GM18870 (cell line): ENCODE measurements at regions not wholly inside any gene's neighbourhood (a gene's known extent, or its start where the extent isn't known, plus 50 kb on each side); places are given as distances from the start of the nearest gene placed in this dataset.

Experiments
- ATAC-seq: cut with Tn5 transposase; IDR thresholded peaks from one replicate; pipeline ENCODE4 v1.9.1; 2021; ENCODE audit warnings: moderate library complexity; ENCODE audit not compliant: unreplicated experiment

DNA sequence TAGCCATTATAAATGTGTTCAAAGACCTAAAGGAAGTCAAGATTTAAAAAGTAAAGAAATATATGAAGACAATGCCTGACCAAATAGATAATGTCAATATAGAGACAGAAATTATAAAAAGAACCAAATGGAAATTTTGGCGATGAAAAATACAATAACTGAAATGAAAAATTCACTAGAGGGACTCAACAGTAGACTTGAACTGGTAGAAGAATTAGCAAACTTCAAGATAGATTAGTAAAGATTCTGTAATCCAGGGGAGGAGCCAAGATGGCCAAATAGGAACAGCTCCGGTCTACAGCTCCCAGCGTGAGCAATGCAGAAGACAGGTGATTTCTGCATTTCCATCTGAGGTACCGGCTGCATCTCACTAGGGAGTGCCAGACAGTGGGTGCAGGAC is 433.2 kb downstream of the HINT1 start:
- no peak for ATAC-seq

DNA sequence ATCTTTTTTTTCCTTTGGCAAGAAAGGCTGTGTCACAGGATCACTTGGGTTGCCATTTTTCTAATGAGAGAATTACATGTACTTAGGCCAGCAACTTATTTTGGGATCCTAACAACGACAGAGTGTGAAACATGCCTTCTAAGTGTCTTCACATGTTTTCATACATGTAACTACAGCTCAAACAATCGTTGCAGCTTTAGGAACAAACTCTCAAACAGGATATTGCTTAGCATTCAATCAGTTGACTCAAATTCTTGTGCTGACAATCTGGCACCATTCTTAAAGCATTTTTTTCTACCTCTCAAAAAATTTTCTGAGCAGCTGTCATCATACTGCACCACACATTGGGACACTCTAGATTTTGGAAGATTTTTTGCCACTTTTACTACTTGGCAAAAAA is 435.5 kb downstream of the HINT1 start:
- ATAC-seq = no peak

DNA sequence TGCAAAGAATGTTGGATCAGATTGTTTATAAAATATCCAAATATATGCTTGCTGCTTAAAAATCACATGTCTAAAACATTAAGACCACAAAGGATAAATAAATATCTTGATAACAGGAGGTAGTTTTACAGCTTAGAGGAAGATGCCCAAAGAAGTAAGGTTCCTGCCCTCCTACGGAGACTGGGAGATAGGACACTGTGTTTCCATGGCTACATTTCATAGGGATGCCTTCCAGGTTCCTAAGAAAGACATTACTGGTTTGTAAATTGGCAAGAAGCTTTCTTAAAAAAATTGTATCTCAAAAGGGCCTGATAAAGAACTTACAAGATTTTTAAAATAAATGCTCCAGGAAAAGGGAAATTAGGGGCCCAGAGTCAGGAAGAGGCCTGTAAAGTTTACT is 437.2 kb downstream of the HINT1 start:
- ATAC-seq = no peak

DNA sequence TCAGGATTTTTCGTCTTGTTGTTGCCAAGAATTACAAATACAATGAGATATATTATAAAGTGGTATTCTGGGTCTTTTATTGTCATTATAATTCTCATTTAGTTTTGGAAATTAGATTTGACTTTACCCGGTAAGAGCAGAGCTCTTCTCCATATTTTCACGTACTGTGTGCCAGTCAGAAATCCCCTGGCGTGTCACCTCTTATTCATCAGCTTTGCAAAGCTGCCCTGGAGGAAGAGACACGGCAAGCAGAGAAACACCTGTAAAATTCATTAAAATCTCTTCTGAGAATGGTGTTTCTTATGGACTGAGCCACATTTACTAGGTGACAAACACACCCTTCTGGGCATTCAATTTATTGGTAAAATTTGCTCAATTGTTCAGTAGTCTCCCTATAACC is 440.4 kb downstream of the HINT1 start:
- no peak for ATAC-seq

DNA sequence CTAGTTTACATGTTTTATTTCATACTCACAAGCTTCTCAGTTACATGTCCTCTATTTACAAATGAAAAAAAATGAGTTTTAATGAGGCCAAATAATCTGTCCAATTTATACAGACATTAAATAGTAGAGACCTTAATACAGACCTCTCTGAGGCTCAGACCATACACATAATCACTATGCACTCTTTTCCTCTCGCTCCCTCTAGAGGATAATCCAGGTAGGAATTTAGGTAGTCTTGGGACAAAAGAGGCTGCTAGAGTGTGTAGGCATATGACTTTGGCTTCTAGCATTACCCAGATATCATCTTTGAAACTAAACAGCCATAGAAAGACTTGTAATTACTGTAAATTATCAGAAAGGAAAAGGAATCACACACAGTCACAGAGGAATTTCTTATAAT is 444.7 kb downstream of the HINT1 start:
- no peak for ATAC-seq

DNA sequence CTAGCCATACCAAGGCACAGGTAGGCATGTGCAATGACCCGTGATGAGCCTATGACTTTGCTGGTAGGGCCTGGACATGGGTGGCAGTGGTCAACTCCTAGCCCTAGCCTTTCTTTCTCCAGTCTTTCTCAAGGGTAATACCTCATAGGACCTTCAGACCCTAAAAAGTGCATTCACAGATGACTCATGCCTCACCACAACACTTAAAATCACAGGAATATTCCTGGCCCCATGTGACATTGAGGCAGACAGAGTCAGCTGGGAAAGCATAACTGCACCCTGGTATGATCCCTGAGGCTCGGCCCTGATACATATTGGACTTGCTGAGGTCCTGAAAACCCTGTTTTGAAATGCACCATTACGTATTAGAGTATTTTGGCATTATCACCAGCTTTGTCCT is 449.5 kb downstream of the HINT1 start:
- ATAC-seq = no peak

DNA sequence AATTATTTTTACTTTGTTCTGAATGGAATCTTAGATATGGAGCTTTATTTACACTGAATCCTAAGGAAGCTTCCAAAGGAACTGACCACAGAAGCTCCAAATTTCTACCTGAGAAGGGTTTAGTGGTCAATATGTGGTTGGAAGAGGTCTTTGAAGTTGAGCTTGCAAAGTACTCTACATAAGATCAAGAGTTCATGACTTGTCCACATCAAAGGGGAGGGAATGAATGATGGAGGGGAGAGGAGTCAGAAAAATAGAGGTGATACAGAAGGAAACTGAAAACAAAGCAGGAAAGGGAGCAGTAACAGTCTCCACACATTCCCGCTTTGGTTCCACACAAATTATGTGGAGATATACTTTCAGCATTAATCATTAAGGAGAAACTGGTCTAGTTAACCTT is 450.9 kb downstream of the HINT1 start:
- no peak for ATAC-seq

DNA sequence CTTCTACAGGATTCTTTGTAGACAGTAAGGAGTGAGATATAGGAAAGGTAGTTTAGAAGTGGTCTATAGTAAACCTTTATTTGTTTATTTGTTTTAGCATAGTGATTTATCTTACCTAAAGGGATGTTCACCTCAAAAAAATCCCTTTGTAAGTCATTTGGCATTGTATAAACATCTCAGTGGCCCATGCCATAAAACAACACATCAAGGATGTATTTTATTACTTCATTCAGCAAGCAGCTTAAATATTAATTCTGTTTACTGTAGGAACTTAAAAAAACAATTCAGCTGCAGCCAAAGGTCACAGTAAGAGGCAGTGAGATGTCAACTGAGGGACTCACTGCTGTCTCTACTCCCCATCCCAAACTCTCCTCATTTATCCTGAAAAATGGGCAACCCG is 452.7 kb downstream of the HINT1 start:
- no peak for ATAC-seq

DNA sequence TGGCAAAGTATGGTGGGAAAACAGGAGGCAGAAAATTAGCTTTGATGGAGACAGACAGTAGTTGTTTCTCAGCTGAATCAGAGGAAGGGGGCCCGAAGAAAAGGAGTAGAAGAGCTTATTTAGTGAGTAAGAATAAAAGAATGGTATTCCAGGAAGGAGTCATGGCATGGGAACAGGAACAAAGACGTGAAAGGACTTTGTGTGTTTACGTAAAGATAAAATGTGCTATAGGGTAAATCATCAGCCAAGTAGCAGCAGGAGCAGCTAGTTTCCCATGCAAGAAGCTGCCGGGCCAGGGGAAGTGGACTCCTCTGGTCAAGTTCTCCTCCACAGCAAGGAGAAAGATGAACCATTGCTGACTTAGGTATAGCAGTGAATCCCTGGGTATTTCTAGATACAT is 454.5 kb downstream of the HINT1 start:
- no peak for ATAC-seq

DNA sequence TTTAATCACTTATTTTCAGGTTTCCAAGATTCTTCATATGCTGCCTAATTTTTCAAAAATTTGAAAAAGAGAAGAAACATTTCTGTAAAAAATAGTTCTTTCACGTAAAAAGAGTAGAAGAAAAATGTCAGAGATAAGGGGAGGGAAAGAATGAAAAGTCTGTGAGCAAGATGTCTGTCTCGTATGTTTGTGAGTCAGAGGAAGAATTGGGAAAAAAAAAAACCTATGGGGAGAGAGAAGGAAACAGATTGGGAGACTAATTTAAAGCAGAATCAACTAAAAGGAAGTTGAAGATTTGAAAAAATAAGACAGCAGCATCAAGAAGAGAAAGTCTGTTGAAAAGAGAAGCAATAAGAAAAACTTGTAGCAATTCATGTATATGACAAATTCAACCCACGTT is 456.3 kb downstream of the HINT1 start:
- ATAC-seq = no peak

DNA sequence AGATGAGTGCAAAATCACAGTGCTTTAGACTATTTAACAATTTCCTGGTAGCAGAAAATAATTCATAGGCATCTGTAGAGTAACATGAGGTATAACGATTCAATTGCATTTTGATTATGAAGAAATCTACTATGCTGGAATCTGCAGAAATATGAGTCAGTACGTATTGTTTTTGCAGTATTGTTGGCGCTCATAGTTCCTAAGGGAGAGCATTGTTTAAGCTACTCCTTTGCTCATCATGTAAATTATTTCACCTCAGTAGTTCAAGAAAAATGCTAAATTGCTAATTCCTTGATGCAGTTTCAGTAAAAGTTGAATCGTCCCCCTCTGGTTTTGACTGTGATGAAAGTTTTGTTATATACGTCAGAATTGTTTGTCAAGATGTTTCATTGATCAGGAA is 458.4 kb downstream of the HINT1 start:
- ATAC-seq = no peak

DNA sequence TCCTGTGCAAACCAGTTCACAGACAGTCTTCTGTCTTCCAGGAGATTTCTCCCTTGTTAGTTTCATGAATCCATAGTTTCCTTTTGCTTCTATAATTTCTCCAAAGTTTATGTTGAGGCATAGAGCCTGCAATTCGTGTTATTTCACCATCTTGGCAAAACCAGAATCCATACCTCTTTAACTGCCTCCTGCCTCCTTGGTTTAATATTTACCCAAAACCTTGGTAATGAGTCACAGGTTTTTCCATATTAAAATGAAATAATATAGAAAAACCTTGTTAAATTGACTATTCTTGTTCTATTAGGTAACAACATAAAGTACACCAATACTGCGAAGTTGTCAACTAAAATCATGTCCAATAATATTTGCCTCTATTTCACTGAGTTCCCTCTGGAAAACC is 459.7 kb downstream of the HINT1 start:
- ATAC-seq = no peak

DNA sequence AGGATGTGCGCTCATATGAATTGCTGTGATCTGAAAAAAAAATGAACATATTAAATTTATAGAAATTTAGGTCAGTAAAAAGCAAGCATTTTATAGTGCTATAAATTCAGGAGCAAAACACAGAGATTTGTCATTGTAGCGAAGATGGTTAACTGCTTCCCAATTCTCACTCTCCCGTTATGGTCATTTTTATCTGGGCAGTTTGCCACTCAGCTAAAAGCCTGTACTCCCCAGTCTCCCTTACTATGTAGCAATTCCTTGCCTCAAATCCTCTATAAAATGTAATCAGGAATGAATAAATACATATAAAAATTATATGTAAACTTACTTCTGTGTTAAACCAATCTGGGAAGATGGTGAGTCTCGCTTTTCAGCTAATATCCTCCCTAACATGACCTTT is 471.5 kb downstream of the HINT1 start:
- ATAC-seq = no peak

DNA sequence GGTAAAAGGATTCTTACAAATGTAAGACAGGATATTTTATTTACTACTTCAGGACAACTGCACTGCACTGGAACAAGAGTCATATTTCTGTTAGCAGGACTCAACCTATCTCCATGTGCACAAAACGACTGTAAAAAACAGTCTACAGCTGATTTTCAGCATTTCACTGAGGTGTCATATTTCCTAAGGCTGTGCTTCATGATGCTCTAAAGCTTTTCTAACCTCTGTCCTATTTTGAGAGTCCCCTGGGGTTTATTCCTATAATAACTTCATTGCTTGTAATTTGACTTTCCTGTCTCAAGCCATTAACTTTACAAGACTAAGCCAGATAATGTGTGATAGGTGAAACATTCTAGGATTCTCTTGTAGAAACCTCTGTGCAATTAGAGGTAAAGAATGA is 472.3 kb downstream of the HINT1 start:
- no peak for ATAC-seq

DNA sequence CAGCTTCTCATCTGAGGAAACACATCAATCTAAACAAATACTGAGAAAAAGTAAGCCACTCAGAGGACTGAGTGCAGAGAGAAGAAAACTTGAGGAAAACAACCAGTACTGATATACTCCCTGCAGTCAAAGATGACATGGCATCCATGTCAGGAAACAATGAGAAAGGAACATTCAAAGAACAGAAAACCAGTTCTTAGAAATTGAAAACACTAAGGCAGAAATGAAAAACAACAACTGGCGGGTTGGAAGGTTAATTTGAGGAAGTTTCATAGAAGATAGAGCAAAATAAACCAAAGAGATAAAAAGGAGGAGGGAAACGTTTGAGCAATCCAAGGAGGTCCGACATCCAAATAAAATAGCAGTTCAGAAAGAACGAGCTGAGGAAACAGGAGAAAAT is 475.2 kb downstream of the HINT1 start:
- no peak for ATAC-seq

DNA sequence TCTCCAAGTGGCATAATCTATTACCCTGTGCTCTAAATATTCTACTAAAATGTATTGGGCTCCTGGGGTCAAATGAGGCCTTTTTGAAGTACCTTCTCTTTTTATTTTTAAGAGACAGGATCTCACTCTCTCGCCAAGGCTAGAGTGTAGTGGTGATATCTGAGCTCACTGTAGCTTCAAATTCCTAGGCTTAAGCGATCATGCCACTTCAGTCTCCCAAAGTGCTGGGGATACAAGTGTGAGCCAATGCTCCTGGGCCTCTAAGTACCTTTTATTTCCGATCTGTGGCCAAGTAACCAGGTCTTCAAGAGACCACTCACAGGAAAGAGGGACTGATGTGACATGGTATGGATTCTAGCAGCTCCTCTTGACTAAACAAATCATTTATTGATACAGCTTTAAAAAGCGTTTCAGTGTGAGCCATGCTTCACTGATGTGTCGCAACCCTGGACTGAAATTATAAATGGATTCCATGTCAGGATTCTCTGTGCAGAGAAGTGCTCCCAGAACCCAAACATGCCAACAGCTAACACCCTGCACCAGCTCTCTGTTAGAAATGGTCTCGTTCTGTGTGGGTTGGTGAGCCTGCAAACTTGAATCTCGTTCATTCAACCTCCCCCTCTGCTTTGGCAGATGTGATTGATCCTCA is 477.8 kb downstream of the HINT1 start:
- no peak for ATAC-seq

DNA sequence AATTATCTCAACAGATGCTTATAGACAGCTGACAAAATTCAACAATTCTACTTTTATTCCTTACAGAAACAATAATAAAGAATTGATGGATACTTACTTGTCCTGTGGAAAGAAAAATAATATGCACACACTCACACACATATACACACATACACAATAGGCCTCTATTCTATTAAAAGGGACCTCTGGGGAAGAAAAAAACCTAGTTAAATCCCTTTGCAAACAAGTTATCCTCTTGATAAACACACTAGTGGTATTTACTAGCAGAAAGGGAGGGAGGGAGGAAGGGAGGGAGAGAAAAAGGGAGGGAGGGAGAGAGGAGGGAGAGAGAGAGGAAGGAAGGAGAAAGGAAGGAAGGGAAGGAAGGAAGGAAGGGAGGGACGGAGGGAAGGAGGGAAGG is 486.4 kb downstream of the HINT1 start:
- no peak for ATAC-seq

DNA sequence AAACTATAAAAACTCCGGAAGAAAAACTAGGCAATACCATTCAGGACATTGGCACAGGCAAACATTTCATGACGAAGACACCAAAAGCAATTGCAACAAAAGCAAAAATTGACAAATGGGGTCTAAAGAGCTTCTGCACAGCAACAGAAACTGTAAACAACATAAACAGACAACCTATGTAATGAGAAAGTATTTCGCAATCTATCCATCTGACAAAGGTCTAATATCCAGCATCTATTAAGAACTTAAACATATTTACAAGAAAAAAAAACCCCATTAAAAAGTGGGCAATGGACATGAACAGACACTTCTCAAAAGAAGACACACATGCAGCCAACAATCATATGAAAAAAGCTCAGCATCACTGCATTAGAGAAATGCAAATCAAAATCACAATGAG is 498.6 kb downstream of the HINT1 start:
- no peak for ATAC-seq

DNA sequence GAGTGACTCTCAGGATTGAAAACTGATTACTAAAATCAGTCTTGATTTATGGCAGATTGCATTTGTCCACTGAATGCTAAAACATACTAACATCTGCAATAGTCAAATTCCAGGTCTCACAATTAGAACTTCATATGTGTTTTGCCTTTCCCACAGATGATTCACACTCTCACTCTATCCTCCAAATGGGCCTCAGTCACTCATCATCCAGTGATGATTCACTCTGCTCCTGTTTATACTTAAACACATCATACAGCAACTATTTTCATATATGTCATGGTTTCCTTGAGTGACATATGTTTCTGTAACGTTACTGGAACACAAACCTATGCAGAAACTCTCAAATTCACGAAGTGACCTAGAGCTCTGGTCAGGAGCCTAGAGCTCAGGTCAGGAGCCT is 512.9 kb downstream of the HINT1 start:
- no peak for ATAC-seq

DNA sequence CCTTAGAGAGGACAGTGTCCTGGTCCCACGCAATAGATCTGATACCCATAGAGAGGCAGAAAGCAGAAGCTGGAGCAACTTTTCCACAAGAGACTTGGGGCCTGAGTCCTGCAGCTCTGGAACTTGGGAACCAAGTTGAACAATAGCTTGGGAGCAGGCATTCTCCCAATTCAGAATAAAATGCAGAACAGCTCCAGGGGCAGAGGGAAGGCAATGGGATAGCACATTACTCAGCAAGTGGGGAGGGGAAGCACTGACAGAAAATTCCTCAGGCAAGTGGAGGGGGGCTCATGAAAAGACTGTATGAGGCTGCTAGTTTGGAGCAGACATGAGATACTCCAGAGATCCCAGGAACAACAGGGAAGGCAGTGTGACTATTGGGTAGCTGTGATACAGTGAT is 513.6 kb downstream of the HINT1 start:
- no peak for ATAC-seq

DNA sequence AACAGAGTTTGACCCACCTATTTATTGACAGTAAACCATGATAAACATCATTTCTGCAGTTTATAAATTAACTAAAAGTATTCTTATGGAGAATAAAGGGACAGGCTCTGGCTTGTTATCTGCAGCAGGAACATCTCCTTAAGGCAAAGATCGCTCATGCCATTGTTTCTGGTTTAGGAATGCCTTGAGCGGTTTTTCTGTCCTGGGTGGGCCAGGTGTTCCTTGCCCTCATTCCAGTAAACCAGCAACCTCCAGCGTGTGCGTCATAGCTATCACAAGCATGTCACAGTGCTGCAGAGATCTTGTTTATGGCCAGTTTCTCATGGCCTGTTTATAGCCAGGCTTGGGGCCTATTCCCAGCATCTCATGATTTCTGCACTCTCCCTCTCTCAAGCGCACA is 521.7 kb downstream of the HINT1 start:
- no peak for ATAC-seq

DNA sequence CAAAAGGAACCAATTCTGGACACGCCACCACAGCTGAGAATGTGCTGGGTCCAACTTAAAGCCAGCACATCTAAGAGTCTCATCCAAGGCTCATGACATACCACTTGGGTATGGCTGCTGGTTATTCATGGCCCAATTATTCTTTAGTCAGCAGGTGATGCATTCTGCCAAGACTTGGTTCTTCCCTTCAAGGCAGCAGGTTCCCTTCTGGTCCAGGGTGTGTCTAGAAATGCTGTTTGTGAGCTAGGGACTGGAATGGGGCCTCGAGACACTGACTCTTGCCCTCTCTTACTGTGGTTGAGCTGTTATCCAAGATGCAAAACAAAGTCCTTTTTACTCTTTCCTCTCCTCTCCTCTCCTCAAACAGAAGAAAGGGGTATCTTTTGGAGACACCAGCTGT is 522.6 kb downstream of the HINT1 start:
- no peak for ATAC-seq

DNA sequence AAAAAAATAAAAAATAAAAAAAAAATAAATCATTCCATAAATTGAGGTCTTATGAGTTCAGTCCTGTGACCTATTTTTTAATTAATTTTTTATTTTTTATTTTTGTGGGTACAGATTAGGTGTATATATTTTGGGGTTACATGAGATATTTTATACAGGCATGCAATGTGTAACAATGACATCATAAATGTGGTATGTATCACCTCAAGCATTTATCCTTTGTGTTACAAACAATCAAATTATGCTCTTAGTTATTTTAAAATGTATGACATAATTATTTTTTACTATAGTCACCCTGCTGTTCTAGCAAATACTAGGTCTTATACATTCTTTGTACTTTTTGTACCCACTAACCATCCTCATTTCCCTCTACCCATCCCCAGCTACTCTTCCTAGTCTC is 537.9 kb downstream of the HINT1 start:
- no peak for ATAC-seq

DNA sequence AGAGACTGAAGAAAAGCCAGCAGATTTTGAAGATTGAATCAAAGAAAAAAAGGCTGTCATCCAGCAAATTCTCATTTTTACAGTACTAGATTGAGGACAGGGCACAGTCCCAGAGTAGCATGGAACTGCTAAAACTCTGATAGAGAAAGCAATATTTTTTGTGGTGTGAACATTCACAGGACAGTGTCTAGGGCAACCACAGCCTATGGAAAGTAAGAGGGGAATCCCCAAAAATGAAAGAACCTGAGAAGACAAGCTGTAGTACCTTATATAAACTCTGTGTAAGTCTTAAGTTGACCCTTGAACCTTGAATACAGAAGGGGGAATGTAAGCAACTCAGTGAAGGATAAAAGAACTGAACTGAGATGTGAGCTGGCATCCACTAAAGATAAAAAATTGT is 540.3 kb downstream of the HINT1 start:
- ATAC-seq = peak; percentile 76
